Cardiac septum (tissue), 1 donor: ENCODE measurements at regions not wholly inside any gene's neighbourhood (a gene's known extent, or its start where the extent isn't known, plus 50 kb on each side); places are given as distances from the start of the nearest gene placed in this dataset.

Source experiments
- DNase-seq: peaks from one replicate; pipeline ENCODE4 v3.0.0-alpha.2; 2020; ENCODE audit warnings: low spot score
- intact Hi-C: fragments of 100-400 bp; cut with DNase I; formaldehyde crosslinking; loops from one replicate; pipeline ENCODE4 v1.14.0; 2022
- donor health status: DM: no; HTN: no; CAD: no.

GRCh38 chr22:45094081-45094720 lies 69.5 kb upstream of the NUP50 start:
- intact Hi-C loops = loop anchor here (5.0 kb wide), 1 partner anchor 277 kb away; no protein-coding TSS in a partner anchor

DNA sequence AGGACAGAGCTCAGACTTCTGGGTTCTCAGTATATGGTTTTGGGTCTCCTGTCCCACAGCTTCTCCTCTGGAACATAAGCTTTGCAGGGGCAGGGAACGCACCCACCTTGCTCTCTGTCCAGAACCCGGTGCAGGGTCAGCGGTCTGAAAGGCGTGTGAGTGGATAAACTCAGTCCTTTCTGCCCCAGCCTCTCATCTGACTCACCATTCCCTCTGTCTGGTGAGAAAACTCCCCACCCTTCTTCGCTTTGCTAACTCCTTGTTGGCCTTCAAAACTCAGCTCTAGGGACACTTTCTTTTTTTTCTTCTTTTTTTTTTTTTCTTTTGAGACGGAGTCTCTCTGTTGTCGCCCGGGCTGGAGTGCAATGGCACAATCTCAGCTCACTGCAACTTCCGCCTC lies 68.9 kb upstream of the NUP50 start:
- intact Hi-C loops = loop anchor here (5.0 kb wide), 2 partner anchors 118 to 278 kb away; no protein-coding TSS in a partner anchor
- DNase-seq = no peak

More at GRCh38 chr22:45094081-45094720, 69.5 kb upstream of the NUP50 start:
- DNase-seq = no peak

- intact Hi-C loops = loop anchor here (5.0 kb wide), 1 partner anchor 119 kb away; no protein-coding TSS in a partner anchor
- no peak for DNase-seq
Observed at GRCh38 chr22:45096256-45096907, 67.3 kb upstream of the NUP50 start.

DNA sequence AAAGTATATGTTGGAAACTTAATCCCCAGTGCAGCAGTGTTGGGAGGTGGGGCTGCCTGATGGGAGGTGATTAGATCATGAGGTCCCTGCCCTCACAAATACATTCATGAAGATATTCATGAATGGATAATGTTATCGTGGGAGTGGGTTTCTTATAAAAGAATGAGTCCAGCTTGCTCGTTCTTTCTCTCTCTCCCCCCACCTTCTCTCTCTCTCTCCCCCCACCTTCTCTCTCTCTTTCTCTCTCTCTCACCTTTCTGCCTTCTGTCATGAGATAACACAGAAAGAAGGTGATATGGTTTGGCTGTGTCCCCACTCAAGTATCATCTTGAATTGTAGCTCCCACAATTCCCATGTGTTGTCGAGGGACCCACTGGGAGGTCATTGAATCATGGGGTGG lies 66.7 kb upstream of the NUP50 start:
- no peak for DNase-seq
- intact Hi-C loops = loop anchor here (5.0 kb wide), 1 partner anchor 120 kb away; no protein-coding TSS in a partner anchor

DNA sequence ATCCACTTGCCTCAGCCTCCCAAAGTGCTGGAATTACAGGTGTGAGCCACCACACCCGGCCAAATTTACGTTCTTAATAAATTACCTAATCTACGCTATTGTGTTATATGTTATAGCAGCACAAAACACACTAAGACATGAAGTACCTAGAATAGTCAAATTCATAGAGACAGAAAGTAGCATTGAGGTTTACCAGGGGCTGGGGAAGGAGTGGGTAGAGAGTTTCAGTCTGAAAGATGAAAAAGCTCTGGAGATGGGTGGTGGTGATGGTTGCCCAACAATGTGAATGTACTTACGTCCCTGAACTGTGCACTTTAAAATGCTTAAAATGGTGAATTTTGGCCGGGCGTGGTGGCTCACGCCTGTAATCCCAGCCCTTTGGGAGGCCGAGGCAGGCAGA lies 65.7 kb upstream of the NUP50 start:
- DNase-seq = no peak
- intact Hi-C loops = loop anchor here (5.0 kb wide), 1 partner anchor 121 kb away; no protein-coding TSS in a partner anchor

- intact Hi-C loops = loop anchor here (5.0 kb wide), 1 partner anchor 123 kb away; no protein-coding TSS in a partner anchor
- DNase-seq = no peak
Observed at GRCh38 chr22:45099961-45100360, 63.8 kb upstream of the NUP50 start.

- peak; percentile 87 for DNase-seq
- intact Hi-C loops = loop anchor here (2.0 kb wide), 1 partner anchor 161 kb away; no protein-coding TSS in a partner anchor
Observed at GRCh38 chr22:45101515-45102227, 62.1 kb upstream of the NUP50 start.

DNA sequence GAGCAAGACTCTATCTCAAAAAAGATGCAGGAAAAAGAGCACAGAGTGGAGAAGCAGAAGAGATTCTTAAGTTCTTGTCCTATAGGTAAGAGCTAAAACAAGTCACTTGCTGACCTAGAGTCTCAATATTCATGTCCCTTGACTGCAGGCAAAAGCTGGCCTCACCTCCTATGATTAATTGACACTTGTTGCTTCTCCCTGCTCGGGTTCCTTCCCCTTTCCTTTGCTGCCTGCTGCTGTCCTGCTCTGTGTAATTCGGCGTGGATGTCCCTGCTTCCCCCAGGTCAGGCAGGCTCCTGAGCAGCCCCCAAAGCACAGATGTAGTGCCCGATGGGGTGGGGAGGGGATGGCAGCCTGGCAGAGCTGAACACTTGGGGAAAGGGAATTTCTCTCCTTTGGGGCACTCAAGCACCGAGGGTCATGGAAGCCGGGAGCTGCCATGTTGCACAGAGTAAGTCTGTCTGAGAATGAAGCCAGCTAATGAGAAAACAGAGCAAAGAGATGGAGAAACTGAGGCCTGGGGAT lies 60.8 kb upstream of the NUP50 start:
- no peak for DNase-seq
- intact Hi-C loops = loop anchor here (2.0 kb wide), 1 partner anchor 160 kb away; no protein-coding TSS in a partner anchor

DNA sequence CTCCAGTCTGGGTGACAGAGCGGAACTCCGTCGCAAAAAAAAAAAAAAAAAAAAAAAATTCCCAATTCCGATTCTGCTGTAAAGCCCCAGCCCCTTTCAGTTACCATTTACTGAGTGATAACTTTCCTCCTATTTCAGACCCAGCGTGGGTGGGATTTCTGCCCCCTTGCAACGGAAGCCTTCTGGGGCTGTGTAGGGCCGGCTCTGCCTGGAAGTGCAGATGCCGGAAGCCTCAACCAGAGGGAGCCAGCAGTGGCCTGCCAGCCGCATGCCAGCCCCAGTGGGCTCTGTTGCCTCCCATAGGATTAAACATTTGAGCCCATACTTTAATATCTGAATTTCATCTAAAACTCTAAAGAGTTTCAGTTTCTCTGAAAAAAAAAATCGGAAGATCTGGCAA lies 60.0 kb upstream of the NUP50 start:
- DNase-seq = no peak
- intact Hi-C loops = loop anchor here (2.0 kb wide), 1 partner anchor 159 kb away; no protein-coding TSS in a partner anchor

GRCh38 chr22:45104313-45104712 lies 59.4 kb upstream of the NUP50 start:
- DNase-seq = no peak
- intact Hi-C loops = no loop called here

DNA sequence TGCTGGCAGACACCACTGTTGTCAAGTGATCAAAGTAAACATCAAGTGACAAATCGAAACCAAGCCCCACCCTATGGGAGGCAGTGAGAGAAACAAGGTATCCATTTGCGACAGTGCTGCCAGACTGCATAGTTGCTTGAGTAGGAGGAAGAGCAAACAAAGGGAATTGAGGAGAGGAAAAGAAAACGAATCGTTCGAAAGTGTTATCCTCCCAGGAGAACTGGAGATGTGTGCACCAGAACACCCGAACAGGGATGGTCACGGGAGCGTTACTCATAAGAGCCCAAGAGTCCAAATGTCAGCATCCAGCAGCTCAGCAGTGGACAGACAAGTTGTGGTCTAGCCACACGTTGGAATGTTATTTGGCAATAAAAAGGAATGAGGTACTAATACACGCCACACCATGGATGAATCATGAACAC lies 58.4 kb upstream of the NUP50 start:
- intact Hi-C loops = no loop called here
- DNase-seq = no peak

- intact Hi-C loops = no loop called here
- DNase-seq = peak; percentile 70
Observed at GRCh38 chr22:45107671-45108070, 56.1 kb upstream of the NUP50 start.

DNA sequence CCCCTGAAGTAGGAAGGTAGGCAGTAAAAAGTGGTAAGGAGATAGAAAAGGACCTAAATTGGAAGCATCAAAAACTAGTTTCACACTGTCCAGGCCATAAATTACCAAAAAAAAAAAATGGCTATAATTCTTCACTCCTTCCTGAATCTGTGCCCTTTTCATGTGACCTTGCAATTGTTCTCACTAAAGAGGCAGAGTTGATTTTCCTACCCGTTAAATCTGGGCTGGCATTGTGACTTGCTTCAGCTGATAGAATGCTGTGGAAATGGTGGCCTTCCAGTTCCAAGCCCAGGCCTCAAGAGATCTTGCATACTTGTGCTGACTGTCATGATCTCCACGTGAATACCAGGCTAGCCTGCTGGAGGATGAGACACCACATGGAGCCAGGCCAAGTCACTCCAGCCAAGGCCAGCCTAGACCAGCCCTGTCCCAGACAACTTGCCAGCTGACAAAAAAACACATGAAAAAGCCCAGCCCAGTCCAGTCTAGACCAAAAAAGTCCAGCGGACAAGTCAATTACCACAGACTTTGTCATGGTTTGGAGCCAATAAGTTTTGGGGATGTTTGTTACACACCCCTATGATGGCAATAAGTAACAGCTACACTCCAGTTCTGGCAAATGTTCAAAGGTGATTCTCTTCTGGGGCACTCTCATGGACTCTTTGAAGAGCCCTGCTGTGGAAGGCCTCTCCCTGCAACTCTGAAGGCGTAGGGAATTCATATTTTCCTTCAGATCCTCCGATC lies 51.4 kb upstream of the NUP50 start:
- intact Hi-C loops = no loop called here
- peak; percentile 69 for DNase-seq
